ENCODE measurements at regions not wholly inside any gene's neighbourhood (a gene's known extent, or its start where the extent isn't known, plus 50 kb on each side); places are given as distances from the start of the nearest gene placed in this dataset.
A peak's percentile ranks its signal among the peaks of the same experiment; 100 is the strongest.
"Not testable (repeated sequence)": the region's sequence is repeated elsewhere in the genome, so short reads cannot be mapped to it uniquely, and the experiment has no call there.

GRCh38 chr12:124678421-124678893, 111.0 kb upstream of the NCOR2 start:
- intact Hi-C loops (cut with DNase I): no loop called here
- no peak for ATAC-seq
- no peak for DNase-seq (ENCODE audit: low spot score)

DNA sequence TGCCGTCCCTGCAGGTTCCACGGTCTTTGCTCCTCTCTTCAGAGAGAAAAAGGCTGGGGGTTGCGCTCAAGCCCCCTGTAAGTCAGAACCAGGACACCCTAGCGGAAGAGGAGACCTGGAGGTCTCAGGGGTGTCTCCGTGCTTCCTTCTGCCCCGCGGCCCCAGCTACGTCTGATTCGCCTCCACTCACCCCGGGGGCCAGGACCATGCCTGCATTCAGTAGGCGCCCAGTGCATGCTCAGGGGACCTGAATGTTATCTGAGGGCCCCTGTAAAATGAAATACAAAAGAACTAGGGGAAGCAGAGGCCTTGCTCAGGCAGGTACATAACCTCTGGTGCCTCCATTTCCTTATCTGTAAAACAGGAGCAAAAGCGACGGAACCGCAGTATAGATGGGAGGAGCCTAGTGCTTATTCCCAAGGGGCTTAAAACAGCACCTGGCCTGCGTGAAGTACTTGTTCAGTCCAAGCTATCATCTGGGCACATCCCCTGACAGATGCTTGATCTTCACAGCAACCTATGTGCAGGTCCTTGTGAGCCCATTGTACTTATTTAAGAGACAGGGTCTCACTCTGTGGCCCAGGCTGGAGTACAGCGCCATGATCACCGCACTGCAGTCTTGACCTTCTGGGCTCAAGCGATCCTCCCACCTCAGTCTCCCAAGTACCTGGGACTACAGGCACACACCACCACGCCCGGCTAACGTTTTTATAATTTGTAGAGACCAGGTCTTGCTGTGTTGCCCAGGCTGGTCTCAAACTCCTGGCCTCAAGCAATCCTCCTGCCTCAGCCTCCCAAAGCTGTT, 110.3 kb upstream of the NCOR2 start:
- intact Hi-C loops (cut with DNase I): no loop called here
- no peak for ATAC-seq
- DNase-seq (ENCODE audit: low spot score): no peak

GRCh38 chr12:124676714-124677462, 109.5 kb upstream of the NCOR2 start:
- intact Hi-C loops (cut with DNase I): no loop called here
- ATAC-seq: no peak
- DNase-seq (ENCODE audit: low spot score): no peak

DNA sequence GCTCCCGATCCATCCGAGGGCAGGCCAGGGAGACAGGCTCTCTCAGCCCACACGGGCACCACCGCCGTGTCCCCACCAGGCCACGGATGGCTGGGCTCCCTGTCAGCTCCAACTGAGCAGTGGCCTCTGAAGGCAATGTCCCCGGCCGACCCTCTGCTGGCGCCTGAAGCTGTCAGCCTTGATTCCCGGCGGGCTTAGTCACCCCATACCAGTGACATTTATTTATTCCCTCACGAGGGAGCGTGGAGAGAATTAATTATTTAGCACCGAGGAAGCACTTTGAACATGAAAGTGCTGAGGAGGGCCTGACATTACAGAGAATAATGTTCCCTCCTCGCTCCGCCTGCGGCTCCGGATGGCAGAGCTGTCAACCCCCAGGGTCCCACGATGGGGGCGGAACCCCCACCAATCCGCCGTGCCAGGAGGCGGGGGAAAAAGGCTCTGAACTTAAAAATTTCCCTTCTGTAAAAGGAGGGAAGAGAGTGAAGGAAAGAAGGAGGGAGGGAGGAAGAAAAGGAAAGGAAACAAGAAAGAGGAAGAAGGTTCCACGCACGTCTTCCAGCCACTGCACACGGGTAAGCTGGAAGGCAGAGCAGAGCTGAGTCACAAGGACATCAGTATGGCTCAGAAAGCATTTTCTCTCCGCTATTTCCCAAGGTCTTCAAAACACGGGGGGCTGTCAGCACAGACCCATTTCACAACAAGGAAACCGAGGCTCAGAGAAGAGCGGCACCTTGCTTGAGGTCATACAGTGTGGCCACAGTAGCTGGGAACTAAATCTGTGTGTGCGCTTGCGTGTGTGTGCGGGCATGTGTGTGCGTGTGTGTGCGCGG, 108.7 kb upstream of the NCOR2 start:
- intact Hi-C loops (cut with DNase I): no loop called here

GRCh38 chr12:124674937-124675336, 107.5 kb upstream of the NCOR2 start:
- DNase-seq (ENCODE audit: low spot score) (no peak), ATAC-seq (no peak)
- intact Hi-C loops (cut with DNase I): no loop called here

More for the DNA sequence above, 108.7 kb upstream of the NCOR2 start:
- DNase-seq (ENCODE audit: low spot score): no peak
- ATAC-seq: peak; percentile 13

DNA sequence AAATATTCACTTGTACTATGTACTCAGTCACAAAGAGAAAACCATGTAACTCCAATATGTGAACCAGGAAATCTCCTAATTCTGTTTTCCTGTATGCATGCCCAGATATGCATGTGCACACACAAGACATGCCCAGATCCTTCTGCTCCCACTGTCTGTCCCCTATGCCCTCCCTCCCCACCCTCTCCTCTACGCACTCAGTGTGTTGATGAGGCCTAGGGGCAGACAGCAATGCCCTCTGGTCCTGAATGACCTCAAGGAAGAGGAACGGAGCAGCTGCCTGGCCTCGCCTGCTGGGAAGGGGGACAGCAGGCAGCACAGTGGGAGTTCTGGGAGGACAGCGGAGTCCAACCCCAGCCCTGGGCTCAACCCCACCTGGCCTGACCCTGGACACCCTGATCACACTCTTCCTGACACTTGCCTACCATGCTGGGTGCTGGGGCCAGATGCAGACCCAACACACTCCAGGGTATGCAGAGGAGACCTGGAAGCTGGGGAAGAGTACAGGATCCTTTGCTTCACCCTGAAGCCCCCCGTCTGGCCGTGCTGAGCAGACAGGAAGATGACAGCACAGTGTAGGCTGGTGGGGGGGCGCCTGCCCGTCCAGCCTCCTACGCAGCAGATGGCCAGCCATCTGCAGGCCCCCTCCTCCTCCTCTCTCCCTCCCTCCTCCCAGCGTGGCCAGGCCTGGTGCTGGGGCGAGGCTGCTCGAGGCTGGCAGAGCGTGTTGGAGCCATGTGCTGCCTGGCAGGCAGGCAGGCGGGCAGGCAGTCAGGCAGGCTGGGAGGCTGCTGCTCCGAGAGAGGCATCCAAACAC, 106.6 kb upstream of the NCOR2 start:
- DNase-seq (ENCODE audit: low spot score) (no peak), ATAC-seq (peak; percentile 23)
- intact Hi-C loops (cut with DNase I): no loop called here

- ATAC-seq; DNase-seq (ENCODE audit: low spot score); intact Hi-C loops (cut with DNase I): not testable (repeated sequence)
Measured at GRCh38 chr12:124669271-124669721, 101.9 kb upstream of the NCOR2 start.

DNA sequence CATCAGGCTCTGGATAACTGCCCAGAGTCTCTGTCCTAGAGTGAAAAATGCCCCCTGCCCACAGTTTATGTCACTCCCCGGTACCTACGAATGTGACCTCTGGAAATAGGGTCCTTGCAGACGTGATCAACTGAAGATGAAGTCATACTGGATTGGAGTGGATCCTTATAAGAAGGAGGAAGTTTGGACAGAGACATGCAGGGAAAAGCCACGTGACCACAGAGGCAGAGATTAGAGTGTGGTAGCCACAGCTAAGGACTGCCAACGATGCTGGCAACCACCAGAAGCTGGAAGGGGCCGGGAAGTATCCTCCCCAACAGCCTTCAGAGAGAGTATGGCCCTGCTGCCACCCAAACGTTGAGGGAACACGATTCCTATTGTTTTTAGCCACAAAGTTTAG, 101.2 kb upstream of the NCOR2 start:
- ATAC-seq: no peak
- DNase-seq (ENCODE audit: low spot score): no peak
- intact Hi-C loops (cut with DNase I): no loop called here

- ATAC-seq (no peak), DNase-seq (ENCODE audit: low spot score) (no peak)
- intact Hi-C loops (cut with DNase I): no loop called here
Measured at GRCh38 chr12:124667506-124668326, 100.3 kb upstream of the NCOR2 start.

DNA sequence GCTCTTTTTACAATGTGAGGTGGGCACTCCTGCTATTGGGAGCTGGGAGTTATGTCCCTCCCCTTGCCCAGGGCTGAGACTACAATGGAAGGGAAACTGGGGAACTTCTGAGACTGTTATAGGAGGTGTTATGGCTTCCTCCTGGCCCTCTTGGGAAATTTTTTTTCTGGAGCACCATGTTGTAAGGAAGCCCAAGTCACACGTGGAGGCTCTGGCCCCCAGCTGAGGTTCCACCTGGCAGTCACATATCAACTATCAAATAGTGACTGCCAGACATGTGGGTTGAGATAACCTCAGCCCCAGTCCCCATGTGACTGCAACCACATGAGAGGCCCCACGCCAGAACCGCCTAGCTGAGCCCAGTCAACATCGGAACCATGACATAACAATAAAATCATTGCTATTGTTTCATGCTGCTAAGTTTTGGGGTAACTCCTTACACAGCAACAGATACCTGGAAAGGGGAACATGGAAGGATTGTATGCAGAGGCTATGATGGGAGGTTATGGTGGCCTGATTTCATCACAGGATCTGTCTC, 99.4 kb upstream of the NCOR2 start:
- ATAC-seq: no peak
- DNase-seq (ENCODE audit: low spot score): no peak
- intact Hi-C loops (cut with DNase I): no loop called here

DNA sequence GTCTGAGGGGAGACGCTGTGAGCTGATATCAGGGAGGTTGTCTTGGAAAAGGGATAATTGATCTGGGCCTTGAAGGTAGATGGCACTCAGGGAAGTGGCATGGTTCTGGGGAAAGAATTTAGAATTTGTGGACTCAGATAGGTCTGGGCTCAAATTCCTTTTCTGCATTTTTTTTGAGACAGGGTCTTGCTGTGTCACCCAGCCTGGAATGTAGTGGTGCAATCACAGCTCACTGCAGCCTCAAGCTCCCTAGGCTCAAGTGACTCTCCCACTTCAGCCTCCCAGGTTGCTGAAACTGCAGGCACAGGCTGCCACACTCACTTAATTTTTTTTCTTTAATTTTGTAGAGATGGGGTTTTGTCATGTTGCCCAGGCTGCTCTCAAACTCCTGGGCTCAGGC, 98.1 kb upstream of the NCOR2 start:
- intact Hi-C loops (cut with DNase I): no loop called here
- ATAC-seq (no peak), DNase-seq (ENCODE audit: low spot score) (no peak)

DNA sequence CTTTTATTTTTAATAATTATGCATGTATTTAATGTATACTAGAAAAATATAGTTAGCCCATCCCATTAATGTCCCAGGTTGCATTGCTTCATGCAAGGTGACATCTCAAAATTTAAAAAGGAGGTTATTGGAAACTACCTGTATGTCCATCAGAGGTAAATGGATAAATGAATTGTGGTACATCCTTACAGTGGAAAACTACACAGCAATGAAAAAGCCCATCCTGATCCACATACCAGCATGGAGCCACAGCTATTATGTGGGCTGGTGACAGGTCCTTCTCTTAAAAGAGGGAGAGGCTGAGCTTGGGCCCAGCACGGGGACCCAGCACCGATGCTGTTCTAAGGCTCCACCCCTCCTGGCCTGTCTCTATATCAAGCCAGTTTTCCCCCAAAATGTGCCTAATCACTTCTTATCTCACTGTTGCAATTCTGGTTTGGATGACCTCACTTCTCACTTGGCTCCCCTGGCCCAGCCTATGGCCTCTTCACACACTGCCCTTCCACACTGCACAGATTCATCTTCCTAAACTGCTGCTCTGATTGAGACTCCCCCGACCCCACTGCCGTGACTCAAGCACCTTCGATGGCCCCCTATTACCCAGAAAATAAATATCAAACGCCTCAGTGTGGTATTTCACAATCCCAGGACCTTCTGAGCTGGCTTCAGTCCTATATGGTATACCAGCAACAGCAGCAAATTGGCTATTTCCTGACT, 97.1 kb upstream of the NCOR2 start:
- intact Hi-C loops (cut with DNase I): no loop called here
- ATAC-seq: no peak

DNA sequence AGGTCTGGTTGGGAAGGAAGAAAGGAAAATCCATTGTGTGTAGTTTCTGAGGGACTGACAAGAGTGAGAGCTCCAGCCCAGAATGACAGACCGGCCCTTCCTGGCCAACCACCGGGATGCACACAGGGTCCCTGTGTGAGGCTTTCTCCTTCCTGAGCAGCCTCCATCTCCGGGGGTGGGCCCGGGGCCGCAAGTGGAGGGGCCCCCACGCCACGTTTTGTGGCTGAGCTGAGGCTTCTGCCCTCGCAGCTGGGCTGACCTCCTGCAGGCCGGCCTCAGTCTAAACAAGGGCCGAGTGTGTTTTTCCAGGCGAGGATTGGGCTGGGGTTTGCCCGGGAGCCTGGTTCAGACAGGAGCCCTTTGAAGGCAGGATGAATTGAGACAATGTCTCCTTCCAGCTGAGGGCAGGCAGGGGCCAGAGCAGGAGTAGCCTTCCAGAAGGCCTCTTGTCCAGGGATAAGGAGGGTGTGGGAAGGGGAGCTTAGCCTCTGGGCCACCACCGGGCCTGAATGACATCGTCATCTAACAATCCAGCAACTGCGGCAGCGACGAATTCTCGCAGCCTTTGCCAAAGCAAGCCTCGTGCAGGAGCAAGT, 96.5 kb upstream of the NCOR2 start:
- intact Hi-C loops (cut with DNase I): no loop called here
- peak; percentile 76 for ATAC-seq
- DNase-seq (ENCODE audit: low spot score): no peak

More for the DNA sequence above, 97.1 kb upstream of the NCOR2 start:
- DNase-seq (ENCODE audit: low spot score): no peak

DNA sequence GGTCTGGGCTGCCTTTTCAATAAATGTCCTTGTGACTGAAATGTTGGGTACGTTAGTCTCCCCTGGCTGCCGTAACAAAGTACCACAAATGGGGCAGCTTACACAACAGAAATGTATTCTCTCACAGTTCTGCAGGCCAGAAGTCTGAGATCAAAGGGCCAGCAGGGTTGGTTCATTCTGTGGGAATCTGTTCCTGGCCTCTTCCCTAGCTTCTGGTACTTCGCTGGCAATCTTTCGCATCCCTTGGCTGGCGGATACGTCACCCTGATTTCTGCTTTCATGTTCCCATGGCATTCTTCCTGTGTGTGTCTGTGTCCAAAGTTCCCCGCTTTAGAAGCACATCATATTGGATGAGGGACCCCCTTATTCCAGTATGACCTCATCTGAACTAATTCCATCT, 95.8 kb upstream of the NCOR2 start:
- ATAC-seq: peak; percentile 21
- intact Hi-C loops (cut with DNase I): no loop called here
- DNase-seq (ENCODE audit: low spot score): no peak

DNA sequence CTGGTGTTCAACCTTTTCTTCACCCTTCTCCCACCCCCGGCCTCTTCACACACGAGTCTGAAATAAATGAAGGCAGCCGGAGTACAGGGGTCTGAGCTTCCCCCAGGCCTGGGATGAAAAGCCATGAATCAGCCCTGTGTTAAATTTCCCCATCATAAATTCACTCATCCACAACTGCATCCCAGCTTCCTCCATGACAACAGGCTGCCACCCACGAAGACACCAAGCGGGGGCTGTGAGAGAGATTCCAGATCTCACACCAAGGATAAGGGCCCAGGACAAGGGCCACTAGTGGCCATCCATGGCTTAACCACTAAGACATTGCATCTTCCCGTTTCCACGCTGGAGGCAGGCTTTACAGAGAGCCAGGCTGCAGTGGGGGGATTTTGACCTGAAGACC, 93.9 kb upstream of the NCOR2 start:
- ATAC-seq (peak; percentile 13), DNase-seq (ENCODE audit: low spot score) (no peak)
- intact Hi-C loops (cut with DNase I): no loop called here

DNA sequence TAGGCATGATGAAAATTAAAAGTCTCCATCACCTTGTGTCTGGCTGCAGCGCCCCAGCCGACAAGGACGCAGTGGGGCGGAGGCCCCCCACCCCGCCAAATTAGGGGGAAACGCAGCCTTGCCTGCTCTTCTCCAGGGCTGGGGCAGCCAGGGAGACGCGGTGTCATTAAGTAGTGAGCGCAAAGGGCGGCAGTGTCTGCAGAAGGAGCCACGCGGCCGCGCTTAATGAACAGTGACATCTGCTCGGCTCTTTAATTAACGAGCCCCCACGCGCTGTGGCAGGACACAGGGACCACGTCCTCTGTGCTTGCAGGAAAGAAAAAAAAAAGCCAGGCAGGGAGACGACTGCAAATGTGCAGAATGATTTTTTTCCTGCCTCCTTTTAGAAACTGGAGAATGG, 93.4 kb upstream of the NCOR2 start:
- ATAC-seq (no peak), DNase-seq (ENCODE audit: low spot score) (no peak)
- intact Hi-C loops (cut with DNase I): no loop called here
